Glomerular visceral epithelial cell (primary cell): ENCODE measurements at regions not wholly inside any gene's neighbourhood (a gene's known extent, or its start where the extent isn't known, plus 50 kb on each side); places are given as distances from the start of the nearest gene placed in this dataset.
"Not testable (repeated sequence)": the region's sequence is repeated elsewhere in the genome, so short reads cannot be mapped to it uniquely, and the experiment has no call there.

Experiments used
- DNase-seq: peaks from one replicate; pipeline ENCODE4 v3.0.0-alpha.2; 2016; ENCODE audit errors: extremely low spot score

DNA sequence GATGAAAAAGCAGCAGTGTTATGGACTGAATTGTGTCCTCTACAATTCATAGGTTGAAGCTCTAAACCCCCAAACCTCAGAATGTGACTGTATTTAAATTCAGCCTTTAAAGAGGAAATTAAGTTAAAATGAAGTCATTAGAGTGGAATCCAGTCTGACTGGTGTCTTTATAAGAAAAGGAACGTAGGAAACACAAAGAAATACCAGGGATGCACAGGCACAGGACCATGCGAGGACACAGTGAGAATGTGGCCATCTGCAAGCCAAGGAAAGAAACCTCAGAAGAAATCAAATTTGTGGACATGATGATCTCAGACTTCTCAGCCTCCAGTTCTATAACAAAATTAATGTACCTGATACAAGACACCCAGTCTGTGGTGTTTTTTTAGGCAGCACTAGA lies 971.2 kb upstream of the CDH9 start:
- DNase-seq, result peak; percentile 55

DNA sequence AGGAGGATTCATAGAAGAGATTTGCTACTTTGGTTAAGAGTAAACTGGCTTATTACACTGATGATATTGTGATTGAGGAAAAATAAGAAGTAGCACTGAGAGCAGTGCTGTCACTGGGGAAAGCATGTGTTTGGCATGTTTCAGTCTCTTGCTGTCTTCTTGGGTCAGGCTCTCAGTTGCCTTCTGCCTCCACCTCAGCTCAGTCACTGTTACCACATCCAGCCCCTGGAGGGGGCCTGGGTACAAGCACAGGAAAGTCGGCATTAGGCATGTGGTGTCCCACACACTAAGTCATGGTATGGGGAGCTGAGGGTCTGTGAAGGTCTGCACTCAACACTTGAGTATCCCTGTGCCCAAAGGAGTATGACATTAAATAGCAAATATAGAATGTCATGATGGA lies 958.3 kb upstream of the CDH9 start:
- no peak for DNase-seq

DNA sequence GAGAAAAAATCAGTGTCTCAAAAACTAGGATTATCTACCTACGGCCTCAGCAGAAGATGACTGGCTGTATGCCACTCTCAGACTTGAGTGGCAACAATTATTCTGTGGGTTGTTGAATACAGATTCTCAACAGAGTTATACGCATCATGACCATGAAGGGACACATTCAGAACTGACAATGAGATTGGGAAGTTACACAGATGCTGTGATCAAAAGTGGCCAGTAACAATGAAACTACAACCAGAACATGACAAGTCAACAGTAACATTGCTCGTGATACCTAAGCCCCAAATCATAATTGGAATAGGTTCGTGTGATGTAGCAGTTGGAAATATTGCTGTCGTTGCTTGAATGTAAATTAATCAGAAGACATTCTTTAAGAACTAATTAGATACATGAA lies 957.5 kb upstream of the CDH9 start:
- DNase-seq, result no peak

DNA sequence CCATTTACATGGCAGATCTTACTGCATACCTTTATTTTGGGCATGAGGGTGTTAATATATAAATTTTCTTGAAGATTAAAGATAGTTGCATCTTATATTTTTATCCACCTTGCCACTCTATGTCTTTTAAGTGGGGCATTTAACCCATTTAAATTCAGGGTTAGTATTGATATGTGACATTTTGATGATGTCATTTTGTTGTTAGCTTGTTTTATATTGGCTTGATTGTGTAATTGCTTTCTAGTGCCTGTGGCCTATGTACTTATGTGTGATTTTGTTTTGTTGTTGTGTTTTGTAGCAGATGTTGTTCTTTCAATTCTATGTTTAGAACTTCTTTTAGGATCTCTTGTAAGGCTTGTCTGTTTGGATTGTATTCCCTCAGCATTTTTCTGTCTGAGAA lies 939.9 kb upstream of the CDH9 start:
- DNase-seq, result no peak

DNA sequence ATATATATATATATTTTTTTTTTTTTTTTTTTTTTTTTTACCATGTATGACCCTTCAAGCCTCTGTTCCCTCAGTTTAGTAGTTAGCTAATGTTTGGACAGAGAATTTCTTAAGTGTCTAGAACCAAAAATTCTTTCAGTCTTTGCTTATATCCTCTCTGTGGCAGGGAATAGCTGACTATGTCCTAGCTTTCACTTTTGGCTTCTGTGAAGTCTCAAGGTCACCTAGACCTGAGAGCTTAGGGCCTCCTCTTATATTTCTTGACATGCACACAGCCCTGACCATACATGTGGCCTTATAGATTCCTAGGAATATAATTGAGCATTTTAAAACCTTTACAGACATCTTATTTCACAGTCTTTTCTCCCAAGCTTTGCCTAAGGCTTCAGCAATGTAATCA lies 930.8 kb upstream of the CDH9 start:
- no peak for DNase-seq

DNA sequence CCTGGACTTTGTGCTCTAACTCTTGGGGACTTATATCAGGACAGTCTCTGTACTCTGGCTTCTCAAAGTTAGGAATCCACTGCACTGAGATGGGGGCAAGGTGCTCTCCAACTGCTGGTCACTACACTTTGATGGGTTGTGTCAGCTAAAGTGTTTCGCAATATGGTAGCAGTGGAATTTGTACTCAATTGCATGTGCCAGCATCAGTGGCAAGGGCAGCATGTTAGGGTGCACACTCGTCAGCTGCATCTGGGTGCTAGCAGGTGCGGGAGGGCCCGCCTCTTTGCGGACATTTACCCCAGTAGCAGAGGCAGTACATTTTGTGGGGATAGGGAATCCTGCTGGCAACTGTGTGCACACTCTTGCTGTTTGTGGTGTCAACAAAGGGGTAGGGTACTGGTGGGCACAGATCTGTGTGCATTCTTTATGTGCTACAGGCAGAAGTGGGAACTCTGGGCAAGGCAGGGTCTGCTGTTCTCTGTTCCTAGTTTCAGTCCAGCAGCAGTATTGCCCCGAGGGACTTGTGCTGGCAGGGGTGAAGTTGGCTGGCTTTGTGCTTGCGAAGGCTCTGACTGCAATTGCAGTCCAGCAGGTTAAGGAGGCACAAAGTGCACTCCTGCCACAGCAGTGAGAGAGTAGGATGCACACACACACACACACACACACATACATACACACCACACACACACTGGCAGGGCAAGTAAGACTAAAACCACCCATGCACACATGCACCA lies 924.8 kb upstream of the CDH9 start:
- DNase-seq, result no peak

DNA sequence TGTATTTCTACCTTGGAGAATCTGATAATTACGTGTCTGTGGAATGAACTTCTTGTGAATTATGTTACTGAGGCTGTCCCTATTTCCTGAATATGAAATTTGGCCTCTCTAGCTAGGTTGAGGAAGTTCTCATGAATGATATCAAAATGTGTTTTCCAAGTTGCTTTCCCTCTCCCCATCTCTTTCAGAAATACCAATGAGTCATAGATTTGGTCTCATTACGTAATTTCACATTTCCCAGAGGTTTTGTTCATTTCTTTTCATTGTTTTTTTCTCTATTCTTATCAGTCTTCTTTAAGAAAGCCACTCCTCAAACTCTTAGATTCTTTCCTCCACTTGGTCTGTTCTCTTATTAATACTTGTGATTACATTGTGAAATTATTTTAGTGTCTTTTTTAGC lies 923.8 kb upstream of the CDH9 start:
- peak; percentile 6 for DNase-seq

DNA sequence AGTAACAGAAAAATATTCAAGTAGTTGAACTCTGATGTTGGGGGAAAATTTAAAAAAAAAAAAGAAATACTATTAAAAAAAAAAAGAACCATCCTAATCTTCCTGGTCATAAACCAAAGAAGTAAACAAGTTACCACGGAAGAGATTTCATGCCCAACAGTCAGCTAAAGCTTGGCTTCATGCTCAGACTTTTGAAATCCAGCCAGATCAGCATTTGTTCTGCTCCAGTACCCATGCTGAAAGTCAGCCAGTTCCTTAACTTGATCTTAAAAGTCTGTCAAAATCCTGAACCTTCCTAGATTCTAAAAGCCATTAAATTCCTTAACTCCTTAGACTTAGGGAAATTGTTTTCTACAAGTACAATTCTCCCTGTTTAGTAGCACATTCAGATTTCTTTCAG lies 908.7 kb upstream of the CDH9 start:
- peak; percentile 63 for DNase-seq

DNA sequence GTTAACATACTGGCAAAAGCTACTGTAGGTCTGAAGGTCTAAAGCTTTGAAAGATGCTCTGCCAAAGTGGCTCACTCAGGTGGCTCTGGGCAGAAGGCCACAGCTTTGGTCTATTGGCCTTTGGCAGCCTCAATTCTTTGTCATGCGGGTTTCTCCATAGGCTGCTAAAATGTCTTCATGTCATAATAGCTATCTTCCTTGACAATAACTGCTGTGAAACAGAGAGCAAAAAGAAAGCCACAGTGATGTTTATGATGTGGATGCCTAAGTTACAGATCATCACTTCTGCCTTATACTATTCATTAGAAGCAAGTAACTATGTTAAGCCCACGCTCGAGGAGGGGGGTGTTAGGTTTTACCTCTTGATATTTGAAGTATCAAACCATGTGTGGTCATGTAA lies 906.1 kb upstream of the CDH9 start:
- peak; percentile 18 for DNase-seq

DNA sequence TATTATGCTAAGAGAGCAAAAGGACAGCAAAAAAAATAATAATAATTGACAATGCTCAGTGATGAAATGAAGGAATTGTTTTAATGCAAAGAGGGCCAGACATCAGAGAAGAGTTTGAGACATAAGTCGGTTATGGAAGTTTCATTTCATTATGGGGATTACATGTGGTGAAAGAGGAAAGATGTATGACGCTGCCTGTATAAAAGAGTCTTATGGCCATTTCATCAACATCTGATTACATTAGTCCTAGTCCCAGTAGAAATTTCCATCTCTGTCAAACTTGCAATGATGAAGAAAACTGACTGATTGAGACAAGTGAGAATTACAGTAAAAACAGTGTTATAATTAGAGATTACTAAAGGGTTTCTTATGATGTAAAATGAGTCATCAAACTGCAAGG lies 900.6 kb upstream of the CDH9 start:
- no peak for DNase-seq

DNA sequence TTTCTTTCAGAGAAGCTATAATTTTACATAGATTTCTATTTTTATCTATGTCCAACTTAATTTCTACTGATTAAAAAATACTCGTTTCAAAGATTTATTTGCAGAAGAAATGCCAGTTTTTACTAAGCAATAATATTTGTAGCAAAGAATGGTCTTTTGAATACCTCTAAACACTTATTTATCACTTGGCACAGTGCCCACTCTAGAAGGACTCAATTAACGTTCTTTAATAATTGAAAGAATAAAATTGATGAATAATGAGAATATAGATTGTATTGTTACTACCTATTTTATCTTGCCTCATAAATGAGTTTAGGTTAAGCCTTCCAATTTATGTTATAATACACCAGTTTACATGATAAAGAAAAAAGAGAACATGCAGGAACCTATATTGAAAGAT lies 889.7 kb upstream of the CDH9 start:
- DNase-seq, result no peak

DNA sequence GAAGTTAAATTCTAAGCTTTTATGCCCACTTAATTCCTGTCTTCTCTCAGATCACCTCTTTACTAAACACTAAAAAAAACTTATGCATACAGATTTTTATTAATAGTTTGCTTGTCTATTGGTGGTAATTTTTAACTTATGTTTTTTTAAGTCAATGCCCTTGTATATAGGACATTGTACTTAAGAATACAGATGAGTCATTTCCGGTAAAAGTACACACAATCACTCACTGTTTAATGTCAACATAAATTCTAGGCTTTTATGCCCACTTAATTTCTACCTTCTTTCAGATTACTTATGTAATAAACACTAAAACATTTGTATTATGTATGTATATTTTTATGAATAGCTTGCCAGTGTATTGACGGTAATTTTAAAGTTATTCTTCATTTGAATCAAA lies 872.8 kb upstream of the CDH9 start:
- no peak for DNase-seq

DNA sequence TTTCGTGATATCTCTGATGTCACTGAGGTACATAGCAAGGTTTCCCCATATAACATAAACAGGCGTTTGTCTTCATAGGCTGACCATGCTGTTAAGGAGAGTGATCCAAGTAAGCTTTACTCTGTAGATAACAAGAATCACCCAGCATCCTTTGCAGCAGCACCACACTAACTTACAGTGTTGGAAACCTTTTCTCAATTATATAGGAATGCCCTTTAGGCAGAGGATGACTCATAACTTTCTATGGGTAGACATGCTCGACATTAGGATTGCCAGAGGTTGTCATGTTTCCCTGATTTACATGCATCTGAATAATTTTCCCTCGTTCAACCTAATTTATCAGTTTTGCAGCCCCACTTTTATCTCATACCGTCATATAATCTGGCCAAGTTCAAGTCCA lies 870.0 kb upstream of the CDH9 start:
- no peak for DNase-seq

DNA sequence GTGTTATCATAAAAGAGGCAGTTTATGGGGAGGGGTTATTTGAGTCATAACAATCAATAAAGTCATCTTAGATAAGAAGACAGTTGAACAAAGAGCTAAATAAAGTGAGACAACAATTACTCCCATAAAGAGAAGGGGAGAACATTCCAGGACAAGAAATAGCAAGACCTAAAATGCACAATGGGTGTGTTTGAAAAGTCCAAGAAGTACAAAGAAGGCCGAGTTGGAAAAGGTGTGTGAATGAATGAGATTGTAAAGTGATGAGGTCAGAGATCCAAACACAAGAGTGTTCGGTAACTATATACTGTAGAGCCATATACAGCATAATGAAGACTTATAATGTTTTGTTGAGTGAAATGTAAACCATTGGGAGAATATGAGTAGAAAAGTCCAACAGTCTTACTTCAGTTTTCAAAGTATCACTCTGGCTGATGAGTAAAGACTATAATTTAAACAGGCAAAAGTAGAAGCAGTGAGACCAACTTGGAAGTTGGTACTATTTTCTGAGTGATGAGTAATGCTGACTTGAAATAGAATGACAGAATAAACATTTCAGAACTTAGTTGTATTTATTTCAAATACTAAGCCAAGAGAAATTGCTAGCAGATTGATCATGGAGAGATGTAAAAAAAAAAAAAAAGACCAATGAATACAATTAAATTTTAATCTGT lies 868.7 kb upstream of the CDH9 start:
- no peak for DNase-seq

DNA sequence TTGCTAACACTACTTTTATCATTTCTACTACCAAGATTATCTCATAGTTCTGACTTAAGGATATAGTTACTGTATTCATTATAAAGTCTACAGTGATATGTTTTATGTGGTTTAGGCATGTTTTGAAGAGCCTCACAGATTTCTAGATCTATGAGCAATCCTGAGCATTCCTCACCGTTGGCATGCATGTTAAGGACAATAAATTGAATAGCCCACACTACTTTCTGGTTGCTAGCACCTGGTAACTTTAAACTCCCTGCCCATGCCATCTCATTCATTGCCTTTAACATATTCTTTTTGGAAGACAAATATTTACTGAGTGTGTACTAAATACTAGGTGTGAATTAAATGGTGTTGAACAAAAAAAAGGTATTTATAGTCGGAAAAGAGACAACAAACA lies 868.1 kb upstream of the CDH9 start:
- DNase-seq, result peak; percentile 8

DNA sequence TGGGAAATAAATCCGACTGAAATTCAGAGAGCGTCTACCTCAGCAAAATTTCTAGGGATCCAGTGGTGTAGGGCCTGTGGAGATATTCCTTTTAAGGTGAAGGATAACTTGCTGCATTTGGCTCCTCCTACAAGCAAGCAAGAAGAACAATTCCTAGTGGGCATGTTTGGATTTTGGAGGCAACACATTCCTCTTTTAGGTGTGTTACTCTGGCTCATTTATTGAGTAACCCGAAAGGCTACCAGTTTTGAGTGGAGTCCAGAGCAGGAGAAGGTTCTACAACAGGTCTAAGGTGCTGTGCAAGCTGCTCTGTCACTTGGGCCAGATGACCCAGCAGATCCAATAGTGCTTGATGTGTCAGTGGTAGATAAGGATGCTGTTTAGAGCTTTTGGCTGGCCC lies 862.4 kb upstream of the CDH9 start:
- DNase-seq, result no peak

DNA sequence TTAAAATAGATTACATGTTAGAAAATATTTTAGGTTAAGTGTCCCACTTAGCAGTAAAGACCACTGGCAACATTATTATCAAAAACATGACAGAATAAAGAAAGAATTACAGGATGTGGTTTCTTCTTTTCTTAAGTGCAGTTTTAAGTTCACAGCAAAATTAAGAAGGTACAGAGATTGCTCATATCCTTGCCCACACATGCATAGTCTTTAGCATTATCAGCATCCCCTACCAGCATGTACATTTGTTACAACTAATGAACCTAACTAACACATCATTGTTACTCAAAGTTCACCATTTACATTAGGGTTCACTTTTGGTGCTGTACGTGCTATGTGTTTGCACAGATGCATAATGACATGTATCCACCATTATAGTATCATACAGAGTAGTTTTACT lies 837.7 kb upstream of the CDH9 start:
- peak; percentile 13 for DNase-seq

DNA sequence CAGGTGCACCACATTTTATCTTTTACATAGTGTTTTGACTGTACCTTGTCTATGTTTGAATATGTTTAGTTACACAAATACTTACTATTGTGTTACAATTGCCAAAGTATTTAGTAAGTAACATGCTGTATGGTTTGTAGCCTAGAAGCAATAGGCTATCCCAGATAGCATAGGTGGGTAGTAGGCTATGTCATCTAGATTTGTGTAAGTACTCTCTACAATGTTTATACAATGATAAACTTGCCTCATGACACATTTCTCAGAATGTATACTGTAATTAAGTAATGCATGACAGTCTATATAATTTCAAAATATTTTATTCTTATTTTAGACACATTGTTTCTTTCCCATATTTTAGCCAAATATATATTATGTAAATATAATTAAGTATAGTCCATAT lies 836.8 kb upstream of the CDH9 start:
- DNase-seq, result no peak

DNA sequence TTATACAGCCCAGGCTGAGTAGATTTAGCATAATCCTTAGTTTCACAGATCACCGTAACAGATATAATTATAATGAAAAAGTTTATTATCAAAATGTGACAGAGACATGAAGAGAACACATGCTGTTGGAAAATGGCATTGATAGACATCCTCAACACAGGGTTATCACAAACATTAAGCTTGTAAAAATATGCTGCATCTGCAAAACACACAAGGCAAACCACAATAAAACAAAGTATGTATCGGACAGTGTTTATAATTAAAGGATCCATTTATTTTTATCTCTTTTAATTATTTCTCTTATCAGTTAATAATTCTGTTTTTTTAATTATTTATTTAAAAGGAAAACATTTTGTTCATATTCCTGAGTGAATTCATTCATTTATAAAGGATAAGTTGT lies 829.9 kb upstream of the CDH9 start:
- no peak for DNase-seq

DNA sequence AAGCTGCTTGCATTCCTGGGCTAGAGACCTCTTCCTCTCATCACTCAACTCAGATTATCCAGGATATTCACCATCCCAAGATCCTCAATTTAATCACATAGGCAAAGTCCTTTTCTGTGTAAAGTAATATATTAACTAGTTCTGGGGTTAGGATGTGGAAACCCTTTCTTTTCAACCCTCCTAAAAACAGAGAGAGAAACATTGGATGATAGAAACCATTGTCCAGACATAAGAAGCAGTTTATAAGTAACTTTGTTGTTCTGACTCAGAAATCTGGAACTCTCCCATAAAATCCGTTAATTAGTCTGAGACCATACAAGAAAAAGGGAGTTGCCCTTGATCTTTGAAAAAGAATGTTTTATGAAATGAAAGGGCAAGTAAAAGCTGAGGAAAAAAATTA lies 817.1 kb upstream of the CDH9 start:
- peak; percentile 60 for DNase-seq

DNA sequence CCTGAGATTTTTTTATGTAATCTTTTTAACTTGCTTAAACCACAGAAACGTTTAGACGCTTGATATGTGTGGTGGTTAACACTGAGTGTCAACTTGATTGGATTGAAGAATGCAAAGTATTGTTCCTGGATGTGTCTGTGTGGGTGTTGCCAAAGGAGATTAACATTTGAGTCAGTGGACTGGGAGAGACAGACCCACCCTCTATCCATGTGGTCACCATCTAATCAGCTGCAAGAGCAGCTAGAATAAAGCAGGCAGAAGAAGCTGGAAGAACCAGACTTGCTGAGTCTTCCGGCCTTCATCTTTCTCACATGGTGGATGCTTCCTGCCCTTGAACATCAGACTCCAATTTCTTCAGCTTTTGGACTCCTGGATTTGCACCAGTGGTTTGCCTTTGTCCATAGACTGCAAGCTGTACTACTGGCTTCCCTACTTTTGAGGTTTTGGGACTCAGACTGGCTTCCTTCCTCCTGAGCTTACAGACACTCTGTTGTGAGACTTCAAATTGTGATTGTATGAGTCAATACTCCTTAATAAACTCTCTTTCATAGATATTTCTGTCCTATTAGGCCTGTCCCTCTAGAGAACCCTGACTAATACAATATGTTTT lies 816.0 kb upstream of the CDH9 start:
- DNase-seq, result peak; percentile 33

DNA sequence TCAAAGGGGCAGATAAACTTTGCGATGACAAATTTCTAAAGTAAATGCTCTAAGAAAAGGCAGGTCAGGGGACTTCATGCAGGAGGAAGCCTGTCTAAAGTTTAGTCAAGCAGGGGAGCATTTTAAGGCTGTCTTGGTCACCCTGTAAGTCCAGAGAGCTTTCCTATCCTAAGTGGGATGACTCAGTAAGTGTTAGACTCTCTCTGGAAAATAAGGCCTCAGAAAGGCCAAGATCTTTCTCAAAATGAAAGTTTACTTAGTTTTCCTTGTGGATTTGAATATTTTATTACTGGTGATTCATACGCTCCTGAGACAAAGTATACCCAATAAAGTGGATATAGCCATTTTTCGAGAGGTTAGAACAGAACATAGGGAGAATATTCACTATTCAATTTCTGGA lies 806.9 kb upstream of the CDH9 start:
- no peak for DNase-seq

DNA sequence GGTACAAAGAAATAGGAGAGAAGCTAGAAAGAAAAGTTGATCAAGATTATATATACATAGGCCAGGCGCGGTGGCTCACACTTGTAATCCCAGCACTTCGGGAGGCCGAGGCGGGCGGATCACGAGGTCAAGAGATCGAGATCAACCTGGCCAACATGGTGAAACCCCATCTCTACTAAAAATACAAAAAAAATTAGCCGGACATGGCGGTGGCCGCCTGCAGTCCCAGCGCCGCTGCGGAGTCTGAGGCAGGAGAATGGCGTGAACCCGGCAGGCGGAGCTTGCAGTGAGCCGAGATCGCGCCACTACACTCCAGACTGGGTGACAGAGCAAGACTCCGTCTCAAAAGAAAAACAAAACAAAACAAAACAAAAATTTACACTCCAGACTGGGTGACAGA lies 798.3 kb upstream of the CDH9 start:
- not testable (repeated sequence) for DNase-seq
